Sigmoid colon (tissue), 4 donors: ENCODE measurements at regions not wholly inside any gene's neighbourhood (a gene's known extent, or its start where the extent isn't known, plus 50 kb on each side); places are given as distances from the start of the nearest gene placed in this dataset.

Experiments used
- CTCF ChIP-seq, 4 experiments: fragments of 450-650 bp in 3 of 4; fragments of 200-600 bp in 1 of 4; IDR thresholded peaks; one replicate each; pipeline ENCODE4 v1.5.1; 2016 to 2019; ENCODE audit warnings: antibody characterized with exemption in 4 of 4, mild to moderate bottlenecking in 3 of 4, moderate library complexity in 2 of 4
- POLR2A ChIP-seq, 2 donors: fragments of 450-650 bp; IDR thresholded peaks; one replicate each; pipeline ENCODE4 v1.6.1; 2016; ENCODE audit warnings: antibody characterized with exemption in 2 of 2, mild to moderate bottlenecking in 2 of 2, moderate library complexity in 2 of 2
- POLR2AphosphoS5 ChIP-seq, 4 donors: sonication (generic); formaldehyde crosslinking; IDR thresholded peaks; one replicate each; pipeline ENCODE4 v1.6.1; 2017; ENCODE audit warnings: antibody characterized with exemption in 4 of 4

DNA sequence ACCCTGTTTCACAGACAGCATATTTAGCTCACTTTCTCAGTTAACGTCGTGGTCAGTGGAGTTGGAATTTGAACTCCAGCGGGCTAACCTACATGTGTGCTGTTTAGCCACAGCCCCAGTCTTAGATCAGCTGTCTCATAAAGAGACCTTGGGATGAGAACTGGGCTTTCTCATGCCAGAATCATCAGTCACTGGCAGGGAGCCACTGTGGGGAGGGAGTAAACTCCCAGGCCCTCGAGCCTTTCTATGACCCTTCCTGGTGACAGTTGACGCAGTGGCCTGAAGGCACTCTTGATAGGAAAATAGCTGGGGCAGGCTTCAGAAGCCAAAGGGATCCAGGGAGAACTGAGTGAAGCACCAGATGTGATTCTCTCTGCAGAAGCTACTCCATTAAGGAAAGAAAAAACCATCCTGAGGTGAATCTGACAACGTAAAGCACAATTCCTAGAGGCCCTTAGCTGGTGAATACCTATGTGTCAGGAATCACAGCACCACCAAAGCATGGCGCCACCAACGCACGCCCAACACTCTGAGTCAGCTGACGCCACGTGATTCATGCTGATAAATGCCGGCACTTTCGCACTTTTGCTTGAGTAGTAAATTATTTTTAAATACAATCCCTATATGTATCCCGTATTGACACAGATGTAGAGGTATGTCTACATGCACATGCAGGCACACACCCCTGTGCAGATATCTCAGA is 279.6 kb upstream of the TMEM132C start:
- no peak for TF ChIP-seq CTCF (IDR thresholded peaks at IDR 0.05)
- no peak for TF ChIP-seq POLR2A (IDR thresholded peaks at IDR 0.05)
- TF ChIP-seq POLR2AphosphoS5 (IDR thresholded peaks at IDR 0.05) = no peak
